Type B pancreatic cell (in vitro differentiated cells): ENCODE measurements at regions not wholly inside any gene's neighbourhood (a gene's known extent, or its start where the extent isn't known, plus 50 kb on each side); places are given as distances from the start of the nearest gene placed in this dataset.

ENCODE experiments used
- DNase-seq: peaks from one replicate; pipeline ENCODE4 v3.0.0; 2021; ENCODE audit warnings: mixed read lengths; ENCODE audit not compliant: unreplicated experiment; ENCODE audit errors: extremely low spot score
- H3K27ac Mint-ChIP-seq: 2 replicates; pipeline ENCODE4 v1.8.0; 2021; ENCODE audit warnings: mild to moderate bottlenecking, mixed read lengths
- H3K27me3 Mint-ChIP-seq: 2 replicates; pipeline ENCODE4 v1.8.0; 2021; ENCODE audit warnings: mixed read lengths
- H3K36me3 Mint-ChIP-seq: 2 replicates; pipeline ENCODE4 v1.8.0; 2021; ENCODE audit warnings: mixed read lengths
- H3K4me1 Mint-ChIP-seq: one replicate; pipeline ENCODE4 v1.8.0; 2021; ENCODE audit warnings: mixed read lengths; ENCODE audit not compliant: unreplicated experiment
- H3K4me3 Mint-ChIP-seq: 2 replicates; pipeline ENCODE4 v1.8.0; 2021; ENCODE audit warnings: mild to moderate bottlenecking, mixed read lengths
- H3K9me3 Mint-ChIP-seq: 2 replicates; pipeline ENCODE4 v1.8.0; 2021; ENCODE audit warnings: mixed read lengths
- CTCF ChIP-seq: fragments of 200-600 bp; sonication (generic); conservative IDR thresholded peaks from 2 replicates; pipeline ENCODE4 v1.5.0; 2021; ENCODE audit warnings: antibody characterized with exemption, mild to moderate bottlenecking

- peaks cover 9% of the 10 kb centered on the region for H3K4me1 Mint-ChIP-seq
- no peaks in the 10 kb centered on the region for H3K36me3 Mint-ChIP-seq
- peaks cover 8% of the 10 kb centered on the region for H3K9me3 Mint-ChIP-seq
- no peak for TF ChIP-seq CTCF
- no peaks in the 10 kb centered on the region for H3K27me3 Mint-ChIP-seq
- no peak for DNase-seq
- H3K4me3 Mint-ChIP-seq, result no peak overlapping the region
- no peak overlapping the region for H3K27ac Mint-ChIP-seq
These were observed 664.2 kb downstream of the SORCS1 start for GRCh38 chr10:106500041-106500924.

- Mint-ChIP-seq H3K36me3 (no peaks in the 10 kb centered on the region), H3K4me3 (no peak overlapping the region), H3K27me3 (no peaks in the 10 kb centered on the region), H3K27ac (no peak overlapping the region), H3K4me1 (peaks cover 9% of the 10 kb centered on the region), H3K9me3 (peaks cover 8% of the 10 kb centered on the region)
- DNase-seq, result no peak
- TF ChIP-seq CTCF, result no peak
These were observed 665.1 kb downstream of the SORCS1 start for GRCh38 chr10:106499448-106499847.

- H3K4me3 Mint-ChIP-seq, result no peak overlapping the region
- TF ChIP-seq CTCF, result no peak
- H3K27ac Mint-ChIP-seq, result no peak overlapping the region
- peaks cover 8% of the 10 kb centered on the region for H3K9me3 Mint-ChIP-seq
- no peak for DNase-seq
- H3K4me1 Mint-ChIP-seq, result peaks cover 9% of the 10 kb centered on the region
- H3K36me3 Mint-ChIP-seq, result no peaks in the 10 kb centered on the region
- no peaks in the 10 kb centered on the region for H3K27me3 Mint-ChIP-seq
These were observed 665.8 kb downstream of the SORCS1 start for GRCh38 chr10:106498675-106499074.

- Mint-ChIP-seq H3K27ac (no peak overlapping the region), H3K27me3 (no peaks in the 10 kb centered on the region), H3K4me1 (peaks cover 12% of the 10 kb centered on the region), H3K36me3 (no peaks in the 10 kb centered on the region), H3K9me3 (peaks cover 5% of the 10 kb centered on the region), H3K4me3 (no peak overlapping the region)
- no peak for TF ChIP-seq CTCF
- DNase-seq, result no peak
These were observed 668.6 kb downstream of the SORCS1 start for GRCh38 chr10:106495931-106496330.

- H3K9me3 Mint-ChIP-seq, result no peaks in the 10 kb centered on the region
- H3K4me3 Mint-ChIP-seq, result no peak overlapping the region
- no peaks in the 10 kb centered on the region for H3K27me3 Mint-ChIP-seq
- no peak for TF ChIP-seq CTCF
- peaks cover 5% of the 10 kb centered on the region for H3K4me1 Mint-ChIP-seq
- H3K36me3 Mint-ChIP-seq, result no peaks in the 10 kb centered on the region
- DNase-seq, result no peak
- no peak overlapping the region for H3K27ac Mint-ChIP-seq
These were observed 670.8 kb downstream of the SORCS1 start for GRCh38 chr10:106493751-106494150.
